BJ (cell line): ENCODE measurements at regions not wholly inside any gene's neighbourhood (a gene's known extent, or its start where the extent isn't known, plus 50 kb on each side); places are given as distances from the start of the nearest gene placed in this dataset.

Source experiments
- CTCF ChIA-PET: fragments of 350-600 bp; formaldehyde crosslinking; extraction: SDS; loops from one replicate; lab custom pipeline; 2021; ENCODE audit warnings: antibody characterized with exemption, inconsistent platforms; lab: Yijun Ruan, JAX
- POLR2A ChIA-PET: fragments of 300-600 bp; sonication (Branson Sonifier 250); formaldehyde crosslinking; extraction: SDS; loops from one replicate; lab custom pipeline; 2021; ENCODE audit warnings: antibody characterized with exemption; lab: Charles Lee
- DNase-seq: peaks from one replicate; pipeline ENCODE4 v3.0.0-alpha.2; 2011; ENCODE audit warnings: low read depth
- H3K27me3 ChIP-seq: 2 replicates; pipeline ENCODE4 v1.6.0; 2011; ENCODE audit warnings: low read length; ENCODE audit not compliant: control insufficient read depth, insufficient read depth
- H3K36me3 ChIP-seq: 2 replicates; pipeline ENCODE4 v1.5.1; 2011; ENCODE audit warnings: low read length; ENCODE audit not compliant: control insufficient read depth, insufficient read depth
- H3K4me3 ChIP-seq: 2 replicates; pipeline ENCODE4 v1.5.1; 2011; ENCODE audit warnings: low read depth, mild to moderate bottlenecking, control low read depth, low read length
- CTCF ChIP-seq: IDR thresholded peaks from 2 replicates; pipeline ENCODE4 v1.5.1; 2011; ENCODE audit warnings: low read depth, mild to moderate bottlenecking, control low read depth, inconsistent platforms, low read length, moderate library complexity; ENCODE audit not compliant: insufficient read depth

- ChIA-PET POLR2A (no interaction called here), CTCF (no interaction called here)
- H3K27me3 ChIP-seq: no peaks in the 10 kb centered on the region; the same call in 1 of the 2 replicates
- no peak for DNase-seq
- TF ChIP-seq CTCF: no peak
- H3K36me3 ChIP-seq: no peaks in the 10 kb centered on the region
- no peak overlapping the region for H3K4me3 ChIP-seq
Observed at GRCh38 chr2:65730186-65730585, 297.8 kb upstream of the SPRED2 start.

- DNase-seq: no peak
- H3K36me3 ChIP-seq: no peaks in the 10 kb centered on the region
- H3K4me3 ChIP-seq: no peak overlapping the region
- POLR2A ChIA-PET: no interaction called here
- CTCF ChIA-PET: no interaction called here
- TF ChIP-seq CTCF: no peak
- no peaks in the 10 kb centered on the region; the same call in 1 of the 2 replicates for H3K27me3 ChIP-seq
Observed at GRCh38 chr2:65729246-65729645, 296.8 kb upstream of the SPRED2 start.

- DNase-seq: no peak
- Histone ChIP-seq H3K27me3 (no peaks in the 10 kb centered on the region; the same call in 1 of the 2 replicates), H3K4me3 (no peak overlapping the region), H3K36me3 (no peaks in the 10 kb centered on the region)
- POLR2A ChIA-PET: no interaction called here
- CTCF ChIA-PET: interaction anchor here (1.2 kb wide), 1 partner anchor 12 kb away, joined by 3 read pairs; no protein-coding TSS in a partner anchor
- no peak for TF ChIP-seq CTCF
Observed at GRCh38 chr2:65728477-65729180, 296.2 kb upstream of the SPRED2 start.

GRCh38 chr2:65727816-65728215 is 295.4 kb upstream of the SPRED2 start:
- no peaks in the 10 kb centered on the region; the same call in 1 of the 2 replicates for H3K27me3 ChIP-seq
- H3K4me3 ChIP-seq: no peak overlapping the region
- POLR2A ChIA-PET: no interaction called here
- no peaks in the 10 kb centered on the region for H3K36me3 ChIP-seq
- DNase-seq: no peak
- no peak for TF ChIP-seq CTCF
- CTCF ChIA-PET: interaction anchor here (1.2 kb wide), 1 partner anchor 11 kb away, joined by 3 read pairs; no protein-coding TSS in a partner anchor

- TF ChIP-seq CTCF: no peak
- H3K4me3 ChIP-seq: no peak overlapping the region
- ChIA-PET POLR2A (no interaction called here), CTCF (interaction anchor here (1.2 kb wide), 1 partner anchor 11 kb away, joined by 3 read pairs; no protein-coding TSS in a partner anchor)
- no peak for DNase-seq
- H3K27me3 ChIP-seq: no peaks in the 10 kb centered on the region; the same call in 1 of the 2 replicates
- H3K36me3 ChIP-seq: no peaks in the 10 kb centered on the region
Observed at GRCh38 chr2:65727381-65727780, 295.0 kb upstream of the SPRED2 start.
